Activated CD8-positive, alpha-beta memory T cell treated with anti-CD3 and anti-CD28 coated beads, Interleukin-2, amount 50 U/mL, for 24 hours (primary cell): ENCODE measurements at regions not wholly inside any gene's neighbourhood (a gene's known extent, or its start where the extent isn't known, plus 50 kb on each side); places are given as distances from the start of the nearest gene placed in this dataset.
"Not testable (repeated sequence)": the region's sequence is repeated elsewhere in the genome, so short reads cannot be mapped to it uniquely, and the experiment has no call there.

ENCODE experiments used
- DNase-seq: peaks from one replicate; pipeline ENCODE4 v3.0.0-alpha.2; 2020; ENCODE audit errors: extremely low read depth

GRCh38 chr21:23624281-23624680, 1983.0 kb downstream of the MRPL39 start:
- no peak for DNase-seq

GRCh38 chr21:23613014-23613413, 1994.3 kb downstream of the MRPL39 start:
- no peak for DNase-seq

- no peak for DNase-seq
Measured at GRCh38 chr21:23612210-23612609, 1995.1 kb downstream of the MRPL39 start.

GRCh38 chr21:23607782-23608431, 1999.4 kb downstream of the MRPL39 start:
- DNase-seq = no peak

GRCh38 chr21:23601549-23601948, 2005.7 kb downstream of the MRPL39 start:
- DNase-seq = no peak

- DNase-seq = no peak
Measured at GRCh38 chr21:23593582-23593981, 2013.7 kb downstream of the MRPL39 start.

- no peak for DNase-seq
Measured at GRCh38 chr21:23585419-23585818, 2021.9 kb downstream of the MRPL39 start.

- no peak for DNase-seq
Measured at GRCh38 chr21:23579573-23579972, 2027.7 kb downstream of the MRPL39 start.

GRCh38 chr21:23578027-23578426, 2029.3 kb downstream of the MRPL39 start:
- DNase-seq = no peak

GRCh38 chr21:23574932-23575331, 2032.3 kb downstream of the MRPL39 start:
- no peak for DNase-seq

- not testable (repeated sequence) for DNase-seq
Measured at GRCh38 chr21:23548924-23549323, 2058.4 kb downstream of the MRPL39 start.

- no peak for DNase-seq
Measured at GRCh38 chr21:23543333-23543732, 2063.9 kb downstream of the MRPL39 start.

GRCh38 chr21:23542097-23542496, 2065.2 kb downstream of the MRPL39 start:
- DNase-seq = no peak

- DNase-seq = no peak
Measured at GRCh38 chr21:23541571-23541970, 2065.7 kb downstream of the MRPL39 start.

- no peak for DNase-seq
Measured at GRCh38 chr21:23534850-23535249, 2072.4 kb downstream of the MRPL39 start.

- DNase-seq = no peak
Measured at GRCh38 chr21:23531444-23531843, 2075.8 kb downstream of the MRPL39 start.

GRCh38 chr21:23524685-23525084, 2082.6 kb downstream of the MRPL39 start:
- no peak for DNase-seq

- DNase-seq = no peak
Measured at GRCh38 chr21:23522751-23523150, 2084.5 kb downstream of the MRPL39 start.

- DNase-seq = no peak
Measured at GRCh38 chr21:23507501-23507900, 2099.8 kb downstream of the MRPL39 start.

GRCh38 chr21:23496729-23497128, 2110.6 kb downstream of the MRPL39 start:
- DNase-seq = no peak

- no peak for DNase-seq
Measured at GRCh38 chr21:23488245-23488644, 2119.0 kb downstream of the MRPL39 start.

- DNase-seq = no peak
Measured at GRCh38 chr21:23480591-23481270, 2126.6 kb downstream of the MRPL39 start.

- no peak for DNase-seq
Measured at GRCh38 chr21:23478381-23478780, 2128.9 kb downstream of the MRPL39 start.
